LNCAP (cell line): ENCODE measurements at regions not wholly inside any gene's neighbourhood (a gene's known extent, or its start where the extent isn't known, plus 50 kb on each side); places are given as distances from the start of the nearest gene placed in this dataset.

Source experiments
- TF ChIP-seq, protein P1 (sequence below): fragments of 450-650 bp; IDR thresholded peaks from 2 replicates; pipeline ENCODE4 v1.5.1; 2017; ENCODE audit warnings: mild to moderate bottlenecking

DNA sequence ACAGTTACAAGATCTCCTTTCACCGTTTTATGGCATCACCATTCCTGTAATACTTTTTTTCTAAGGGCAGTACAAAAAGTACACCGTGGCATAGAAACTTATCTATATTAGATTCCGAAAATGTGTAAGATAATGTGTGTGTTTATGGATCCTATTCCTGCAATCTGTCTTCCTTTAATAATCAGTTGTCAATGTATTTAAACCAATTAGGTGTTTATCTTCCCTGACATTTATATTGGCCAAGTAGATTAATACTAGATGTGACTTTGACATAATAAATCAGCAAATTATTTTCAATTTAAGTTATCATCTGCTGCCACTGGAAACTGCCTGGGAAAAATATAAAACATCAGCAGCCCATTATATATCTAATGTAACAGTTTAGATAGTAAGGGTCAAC, 770.3 kb upstream of the ADGRL2 start:
- TF ChIP-seq, protein P1, sequence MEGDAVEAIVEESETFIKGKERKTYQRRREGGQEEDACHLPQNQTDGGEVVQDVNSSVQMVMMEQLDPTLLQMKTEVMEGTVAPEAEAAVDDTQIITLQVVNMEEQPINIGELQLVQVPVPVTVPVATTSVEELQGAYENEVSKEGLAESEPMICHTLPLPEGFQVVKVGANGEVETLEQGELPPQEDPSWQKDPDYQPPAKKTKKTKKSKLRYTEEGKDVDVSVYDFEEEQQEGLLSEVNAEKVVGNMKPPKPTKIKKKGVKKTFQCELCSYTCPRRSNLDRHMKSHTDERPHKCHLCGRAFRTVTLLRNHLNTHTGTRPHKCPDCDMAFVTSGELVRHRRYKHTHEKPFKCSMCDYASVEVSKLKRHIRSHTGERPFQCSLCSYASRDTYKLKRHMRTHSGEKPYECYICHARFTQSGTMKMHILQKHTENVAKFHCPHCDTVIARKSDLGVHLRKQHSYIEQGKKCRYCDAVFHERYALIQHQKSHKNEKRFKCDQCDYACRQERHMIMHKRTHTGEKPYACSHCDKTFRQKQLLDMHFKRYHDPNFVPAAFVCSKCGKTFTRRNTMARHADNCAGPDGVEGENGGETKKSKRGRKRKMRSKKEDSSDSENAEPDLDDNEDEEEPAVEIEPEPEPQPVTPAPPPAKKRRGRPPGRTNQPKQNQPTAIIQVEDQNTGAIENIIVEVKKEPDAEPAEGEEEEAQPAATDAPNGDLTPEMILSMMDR, result no peak

DNA sequence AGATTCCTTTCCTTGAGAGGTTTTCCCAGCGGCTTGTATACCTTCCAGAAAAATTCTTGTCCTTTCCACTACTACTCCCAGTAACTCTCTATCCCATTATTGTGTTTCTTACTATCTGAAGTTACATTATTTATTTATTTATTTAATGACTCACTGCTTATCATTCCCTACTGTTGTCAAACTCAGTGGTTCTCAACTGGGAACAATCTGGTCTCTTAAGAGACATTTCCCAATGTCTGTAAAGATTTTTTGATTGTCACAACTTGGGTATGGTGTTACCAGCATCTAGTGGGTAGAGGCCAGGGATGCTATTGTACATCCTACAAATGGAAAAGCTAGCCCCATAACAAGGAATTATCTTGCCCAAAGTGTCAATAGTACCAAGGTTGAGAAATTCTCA, 771.5 kb upstream of the ADGRL2 start:
- TF ChIP-seq, protein P1, result no peak

DNA sequence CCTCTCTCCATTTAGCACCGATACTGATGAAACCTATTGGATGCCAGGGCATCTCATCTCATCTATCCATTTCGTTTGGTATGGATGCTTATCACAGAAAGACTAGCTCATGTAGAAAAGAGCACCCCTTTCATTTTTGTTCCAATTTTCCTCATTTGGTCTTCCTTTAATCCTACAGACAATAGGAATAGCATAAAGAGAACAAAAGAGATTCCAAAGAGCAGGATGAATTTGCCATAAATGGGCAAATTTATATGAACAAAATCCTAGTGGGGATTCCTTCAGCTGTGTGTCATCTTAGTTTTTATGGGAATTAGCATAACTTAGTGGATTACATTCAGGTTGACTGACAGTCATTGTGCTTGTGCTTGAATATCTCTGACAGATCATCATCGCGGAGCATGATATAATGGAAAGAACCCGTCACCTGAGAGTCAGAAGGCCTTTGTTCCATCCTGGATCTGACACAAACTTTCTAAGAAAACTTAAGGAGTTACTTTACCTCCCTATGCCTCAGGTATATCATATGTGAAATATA, 777.5 kb upstream of the ADGRL2 start:
- TF ChIP-seq, protein P1, result no peak

DNA sequence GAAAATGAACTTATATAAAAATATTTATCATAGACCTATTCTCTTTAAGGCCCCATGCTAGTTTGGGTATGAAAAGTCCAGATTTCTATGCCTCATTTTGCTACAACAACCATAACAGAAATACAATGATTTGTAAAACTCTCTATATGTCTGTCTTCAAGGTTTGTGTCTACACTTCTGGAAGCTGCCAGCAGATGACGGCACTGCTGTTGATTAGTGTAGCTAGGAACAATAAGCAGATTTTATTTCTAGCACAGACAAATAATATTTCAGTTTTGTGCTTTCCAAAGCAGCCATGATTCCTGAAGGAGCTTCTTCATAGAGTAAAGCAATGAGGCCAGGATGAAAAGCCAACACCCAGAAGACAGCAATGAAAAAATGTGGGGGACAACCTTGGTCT, 779.6 kb upstream of the ADGRL2 start:
- TF ChIP-seq, protein P1, result no peak; the same call in 1 of the 2 replicates

DNA sequence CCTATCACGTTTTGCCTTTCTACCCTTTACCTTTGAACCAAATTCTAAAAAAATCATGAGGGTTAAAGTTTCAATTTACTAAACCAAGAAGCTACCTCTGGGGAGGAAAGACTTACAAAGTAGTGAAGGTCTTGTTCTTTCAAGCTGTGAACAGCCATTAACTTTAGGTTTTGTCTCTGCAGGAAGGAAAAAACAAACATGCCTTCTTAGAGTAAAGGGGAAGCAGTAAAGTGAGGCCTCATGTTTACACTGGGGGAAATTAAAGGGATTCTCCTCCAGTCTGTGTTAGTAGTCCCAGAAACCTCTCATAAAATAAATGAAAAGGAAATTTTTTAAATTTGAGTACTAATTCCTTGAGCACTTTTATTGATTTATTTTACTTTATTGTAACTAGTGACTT, 780.2 kb upstream of the ADGRL2 start:
- TF ChIP-seq, protein P1, result no peak

DNA sequence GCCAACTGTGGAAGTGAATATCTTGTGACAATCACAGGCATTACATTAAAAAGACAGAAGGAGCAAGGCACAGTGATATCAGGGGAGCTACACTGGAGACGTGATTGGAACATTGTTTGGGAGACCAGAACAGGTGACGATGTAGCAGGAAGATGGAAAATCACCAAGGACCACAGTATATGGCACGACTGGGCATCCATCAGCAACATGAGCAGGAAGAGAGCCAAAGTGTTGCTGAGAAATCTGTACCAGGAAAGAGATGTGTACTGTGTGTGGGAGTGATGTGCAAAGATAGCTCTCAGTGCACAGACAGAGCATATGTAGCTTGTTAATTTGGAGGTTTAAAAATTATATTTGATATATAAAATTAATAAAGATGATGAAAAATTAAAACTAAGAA, 790.6 kb upstream of the ADGRL2 start:
- TF ChIP-seq, protein P1, result no peak

DNA sequence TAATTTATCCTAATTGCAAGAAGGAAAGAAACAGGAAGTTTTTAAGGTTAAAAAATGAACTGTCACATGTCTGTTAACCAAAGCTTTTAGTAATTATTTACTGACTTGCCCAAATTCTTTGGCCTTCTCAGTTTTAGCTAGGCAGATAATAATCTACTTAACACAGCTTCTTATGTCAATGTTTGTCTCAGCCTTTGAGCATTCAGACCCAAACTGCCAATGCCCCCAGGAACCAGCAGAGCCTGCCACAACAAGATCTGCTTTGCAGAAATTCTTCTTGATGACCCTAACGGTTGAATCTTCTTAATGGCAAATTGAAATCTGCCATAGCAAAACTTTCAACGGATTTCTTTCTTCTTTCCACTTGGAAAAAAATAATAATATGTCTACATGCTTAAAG, 792.4 kb upstream of the ADGRL2 start:
- TF ChIP-seq, protein P1, result no peak

DNA sequence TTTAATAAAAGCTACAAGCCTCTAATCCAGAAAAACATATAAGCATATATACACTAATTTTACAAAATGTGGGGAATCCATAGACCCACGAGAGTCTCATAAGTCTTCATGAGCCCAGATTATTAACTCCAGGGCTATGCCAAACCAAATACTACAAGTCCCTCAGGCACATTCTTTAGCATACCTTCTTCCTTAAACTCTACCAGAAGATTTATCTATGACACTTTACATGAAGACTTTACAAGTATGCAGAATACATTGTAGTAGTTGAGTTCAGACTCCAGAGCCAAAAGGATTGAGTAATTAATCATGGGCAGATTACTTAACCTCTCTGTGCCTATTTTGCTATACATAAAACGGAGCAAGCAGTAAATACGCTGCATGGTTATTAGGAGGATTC, 793.7 kb upstream of the ADGRL2 start:
- TF ChIP-seq, protein P1, result no peak
